Duodenal mucosa (tissue), 2 donors: ENCODE measurements at regions not wholly inside any gene's neighbourhood (a gene's known extent, or its start where the extent isn't known, plus 50 kb on each side); places are given as distances from the start of the nearest gene placed in this dataset.

ENCODE experiments used
- H3K27ac ChIP-seq: one replicate; pipeline ENCODE4 v1.7.0; 2013; ENCODE audit warnings: low read depth, low read length
- H3K27me3 ChIP-seq, 2 donors: one replicate each; pipeline ENCODE4 v1.7.0; 2013; ENCODE audit warnings: low read length in 2 of 2, control low read depth in 1 of 2; ENCODE audit not compliant: insufficient read depth in 2 of 2, control insufficient read depth in 1 of 2
- H3K36me3 ChIP-seq, 2 donors: one replicate each; pipeline ENCODE4 v1.7.0; 2013; ENCODE audit warnings: low read length in 2 of 2, control low read depth in 1 of 2; ENCODE audit not compliant: insufficient read depth in 2 of 2, control insufficient read depth in 1 of 2
- H3K4me1 ChIP-seq, 2 donors: one replicate each; pipeline ENCODE4 v1.7.0; 2013; ENCODE audit warnings: low read length in 2 of 2, control low read depth in 1 of 2; ENCODE audit not compliant: insufficient read depth in 2 of 2, control insufficient read depth in 1 of 2
- H3K4me3 ChIP-seq, 2 donors: one replicate each; pipeline ENCODE4 v1.7.0; 2013; ENCODE audit warnings: low read length in 2 of 2, low read depth in 1 of 2
- H3K9ac ChIP-seq, 2 donors: one replicate each; pipeline ENCODE4 v1.7.0; 2013; ENCODE audit warnings: low read length in 2 of 2, low read depth in 1 of 2
- H3K9me3 ChIP-seq, 2 donors: one replicate each; pipeline ENCODE4 v1.7.0; 2013; ENCODE audit warnings: low read length in 2 of 2, control low read depth in 1 of 2; ENCODE audit not compliant: control insufficient read depth in 1 of 2

DNA sequence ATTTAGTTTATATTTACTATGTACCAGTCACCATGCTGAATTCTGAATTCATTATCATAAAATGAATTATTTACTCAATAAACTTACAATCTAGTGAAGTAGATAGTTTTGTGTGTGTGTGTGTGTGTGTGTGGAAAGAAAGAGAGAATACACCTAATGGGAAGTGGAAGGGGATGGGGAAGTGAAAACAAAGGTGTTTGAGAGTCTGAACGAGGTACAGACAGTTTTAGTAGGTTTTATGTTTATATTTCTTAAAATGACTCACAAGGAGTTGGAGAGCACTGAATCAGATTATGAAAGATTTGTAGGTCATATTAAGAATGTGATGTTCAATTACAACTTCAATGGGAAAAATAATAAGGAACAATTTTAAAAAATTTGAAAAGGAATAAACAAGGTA, 1753.0 kb downstream of the SLITRK1 start:
- Histone ChIP-seq H3K4me3 (no peak overlapping the region), H3K27me3 (no peaks in the 10 kb centered on the region), H3K4me1 (no peaks in the 10 kb centered on the region), H3K9me3 (peaks cover 6 to 7% of the 10 kb centered on the region in 2 donors), H3K9ac (no peak overlapping the region), H3K27ac (no peak overlapping the region), H3K36me3 (no peaks in the 10 kb centered on the region)

GRCh38 chr13:82118589-82118988, 1763.7 kb downstream of the SLITRK1 start:
- Histone ChIP-seq H3K4me3 (no peak overlapping the region), H3K9me3 (peaks cover 0 to 2% of the 10 kb centered on the region in 2 donors), H3K9ac (no peak overlapping the region), H3K36me3 (no peaks in the 10 kb centered on the region), H3K27ac (no peak overlapping the region), H3K27me3 (no peaks in the 10 kb centered on the region), H3K4me1 (no peaks in the 10 kb centered on the region)

DNA sequence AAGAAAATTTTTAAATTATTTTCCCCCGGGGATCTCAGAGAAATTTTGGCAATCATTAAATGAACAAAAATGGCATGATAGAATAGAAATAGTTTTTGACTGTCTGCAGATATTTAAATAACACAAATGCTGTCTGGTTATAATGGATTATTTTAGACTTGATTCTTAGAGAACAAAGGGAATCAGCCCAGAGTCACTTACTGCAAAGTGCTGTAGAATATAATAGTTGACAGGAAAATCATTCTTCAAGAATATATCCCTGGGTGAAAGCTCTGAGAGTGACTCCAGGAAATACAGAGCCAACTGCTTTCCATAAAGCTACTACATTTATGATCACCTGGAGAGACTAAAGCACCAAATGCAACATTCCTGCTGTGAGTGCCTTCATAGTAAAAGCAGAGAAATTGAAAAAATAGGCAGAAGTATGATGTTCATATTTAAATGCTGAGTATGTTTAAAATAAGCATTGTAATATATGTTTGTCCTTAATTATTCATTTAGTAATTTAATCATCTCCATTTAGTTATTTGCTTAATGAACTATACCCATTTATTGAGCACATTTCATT, 1765.8 kb downstream of the SLITRK1 start:
- H3K4me1 ChIP-seq: no peaks in the 10 kb centered on the region
- no peak overlapping the region for H3K27ac ChIP-seq
- H3K4me3 ChIP-seq: no peak overlapping the region
- H3K27me3 ChIP-seq: no peaks in the 10 kb centered on the region
- peaks cover 0 to 2% of the 10 kb centered on the region in 2 donors for H3K9me3 ChIP-seq
- no peak overlapping the region for H3K9ac ChIP-seq
- no peaks in the 10 kb centered on the region for H3K36me3 ChIP-seq

DNA sequence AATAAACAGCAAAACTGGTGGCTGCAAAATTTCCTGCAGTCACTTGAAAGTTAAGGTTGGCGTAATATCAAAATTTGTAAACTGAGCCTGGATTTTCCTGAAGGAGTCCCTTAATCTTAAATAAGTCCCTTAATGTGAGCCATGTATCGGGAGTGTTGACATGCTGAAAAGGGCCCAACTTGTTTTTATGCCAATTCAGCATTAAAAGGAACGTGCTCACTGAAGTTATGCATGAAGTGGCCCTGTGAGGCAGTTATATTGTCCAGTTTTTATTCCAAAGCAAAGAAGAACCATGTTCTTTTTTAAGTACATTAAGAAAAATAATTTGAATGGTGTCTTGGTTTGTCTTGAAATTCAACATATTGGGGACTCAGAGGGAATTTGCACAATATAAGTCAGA, 1766.9 kb downstream of the SLITRK1 start:
- no peak overlapping the region for H3K4me3 ChIP-seq
- H3K27ac ChIP-seq: no peak overlapping the region
- H3K27me3 ChIP-seq: no peaks in the 10 kb centered on the region
- H3K9ac ChIP-seq: no peak overlapping the region
- no peaks in the 10 kb centered on the region for H3K36me3 ChIP-seq
- H3K4me1 ChIP-seq: no peaks in the 10 kb centered on the region
- H3K9me3 ChIP-seq: peaks cover 0 to 2% of the 10 kb centered on the region in 2 donors

GRCh38 chr13:82096256-82096655, 1755.3 kb upstream of the SPRY2 start:
- H3K4me1 ChIP-seq: no peaks in the 10 kb centered on the region
- no peak overlapping the region for H3K9ac ChIP-seq
- H3K27ac ChIP-seq: no peak overlapping the region
- H3K4me3 ChIP-seq: no peak overlapping the region
- peaks cover 10 to 12% of the 10 kb centered on the region in 2 donors for H3K9me3 ChIP-seq
- no peaks in the 10 kb centered on the region for H3K36me3 ChIP-seq
- H3K27me3 ChIP-seq: no peaks in the 10 kb centered on the region

GRCh38 chr13:82092312-82092711, 1751.4 kb upstream of the SPRY2 start:
- no peak overlapping the region for H3K4me3 ChIP-seq
- no peaks in the 10 kb centered on the region for H3K36me3 ChIP-seq

DNA sequence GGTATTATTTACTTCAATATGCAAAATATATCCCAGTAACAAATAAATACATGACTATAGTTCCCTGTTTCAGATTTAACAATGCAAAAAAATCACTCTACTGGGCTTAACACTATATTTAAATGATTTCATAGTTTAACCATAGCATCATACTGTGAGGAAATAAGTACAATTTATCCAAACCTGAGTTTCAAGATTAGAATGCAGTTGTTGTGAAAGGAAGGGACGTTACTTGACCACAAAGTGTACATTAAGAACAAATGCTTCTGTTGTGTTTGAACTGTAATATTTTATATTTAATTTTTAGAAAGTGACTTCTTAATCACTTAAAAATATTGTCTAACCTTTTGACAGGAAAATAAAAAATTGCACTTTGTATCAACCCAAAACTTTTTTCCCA, 1747.9 kb upstream of the SPRY2 start:
- Histone ChIP-seq H3K27ac (no peak overlapping the region), H3K4me1 (no peaks in the 10 kb centered on the region), H3K4me3 (no peak overlapping the region), H3K9ac (no peak overlapping the region), H3K36me3 (no peaks in the 10 kb centered on the region), H3K9me3 (peaks cover 0 to 7% of the 10 kb centered on the region in 2 donors), H3K27me3 (no peaks in the 10 kb centered on the region)

More at GRCh38 chr13:82092312-82092711, 1751.4 kb upstream of the SPRY2 start:
- Histone ChIP-seq H3K9ac (no peak overlapping the region), H3K9me3 (peaks cover 2 to 11% of the 10 kb centered on the region in 2 donors), H3K27me3 (no peaks in the 10 kb centered on the region), H3K4me1 (no peaks in the 10 kb centered on the region), H3K27ac (no peak overlapping the region)

GRCh38 chr13:82076496-82076895, 1735.6 kb upstream of the SPRY2 start:
- H3K36me3 ChIP-seq: no peaks in the 10 kb centered on the region
- no peak overlapping the region for H3K27ac ChIP-seq
- H3K4me1 ChIP-seq: no peaks in the 10 kb centered on the region
- H3K9me3 ChIP-seq: peaks cover 2 to 9% of the 10 kb centered on the region in 2 donors
- no peak overlapping the region for H3K4me3 ChIP-seq
- H3K9ac ChIP-seq: no peak overlapping the region
- H3K27me3 ChIP-seq: no peaks in the 10 kb centered on the region

DNA sequence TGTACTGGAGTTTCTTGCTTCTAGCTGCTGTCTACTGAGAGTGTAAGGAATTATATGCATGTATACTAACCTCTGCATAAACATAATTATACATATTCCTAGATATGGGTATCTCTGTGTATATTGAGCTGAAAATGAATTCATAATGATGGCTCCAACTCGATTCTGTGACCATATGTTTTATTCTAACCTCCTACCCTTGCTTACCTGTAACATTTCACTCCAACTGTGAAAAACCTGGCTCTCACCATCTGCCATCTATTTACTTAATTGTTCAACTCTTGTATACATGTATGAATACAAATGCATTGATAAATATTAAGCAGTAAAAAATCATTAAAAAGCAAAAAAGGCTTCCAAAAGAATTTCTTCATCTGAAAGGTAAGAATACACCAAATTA, 1729.5 kb upstream of the SPRY2 start:
- H3K27ac ChIP-seq: no peak overlapping the region
- peaks cover 4 to 15% of the 10 kb centered on the region in 2 donors for H3K9me3 ChIP-seq
- H3K36me3 ChIP-seq: no peaks in the 10 kb centered on the region
- no peak overlapping the region for H3K9ac ChIP-seq
- H3K4me3 ChIP-seq: no peak overlapping the region
- H3K4me1 ChIP-seq: no peaks in the 10 kb centered on the region
- H3K27me3 ChIP-seq: no peaks in the 10 kb centered on the region

DNA sequence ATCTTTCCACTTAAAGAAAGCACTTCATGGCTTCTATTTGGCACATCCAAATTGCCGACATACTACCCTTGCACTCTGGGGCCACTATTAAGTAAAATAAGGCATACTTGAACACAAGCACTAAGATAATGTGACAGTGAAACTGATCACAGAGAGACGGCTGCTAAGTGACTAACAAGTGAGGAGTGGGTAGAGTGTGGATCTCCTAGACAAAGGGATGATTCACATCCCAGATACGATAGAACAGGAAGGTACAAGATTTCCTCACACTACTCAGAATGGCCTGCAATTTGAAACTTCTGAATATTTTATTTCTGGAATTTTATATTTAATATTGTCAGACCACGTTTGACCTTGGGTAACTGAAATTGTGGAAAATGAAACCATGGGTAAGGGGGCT, 1721.8 kb upstream of the SPRY2 start:
- Histone ChIP-seq H3K27me3 (no peaks in the 10 kb centered on the region), H3K9me3 (peaks cover 0 to 9% of the 10 kb centered on the region in 2 donors), H3K27ac (no peak overlapping the region), H3K9ac (no peak overlapping the region), H3K4me3 (no peak overlapping the region), H3K36me3 (no peaks in the 10 kb centered on the region), H3K4me1 (no peaks in the 10 kb centered on the region)

DNA sequence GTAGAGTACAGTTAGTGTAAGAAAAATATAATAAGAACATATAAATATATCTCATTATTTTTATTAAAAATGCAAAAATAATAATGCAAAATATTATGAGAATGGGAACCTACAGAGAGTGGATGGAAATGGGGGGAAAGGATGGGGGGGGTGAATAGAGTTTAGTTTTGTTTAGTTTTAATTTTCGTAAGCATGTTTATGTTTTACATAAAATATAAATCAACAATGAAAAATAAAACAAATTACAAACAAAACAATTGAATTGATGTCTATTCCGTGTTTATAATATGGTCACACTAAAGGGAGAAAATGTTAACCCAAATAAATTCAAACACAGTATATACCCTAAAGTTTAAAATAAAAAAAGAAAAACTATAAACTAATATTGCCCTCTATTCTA, 1717.4 kb upstream of the SPRY2 start:
- Histone ChIP-seq H3K9ac (no peak overlapping the region), H3K4me1 (no peaks in the 10 kb centered on the region), H3K9me3 (peaks cover 0 to 9% of the 10 kb centered on the region in 2 donors), H3K4me3 (no peak overlapping the region), H3K36me3 (no peaks in the 10 kb centered on the region), H3K27me3 (no peaks in the 10 kb centered on the region), H3K27ac (no peak overlapping the region)
